HEK293 (cell line): ENCODE measurements at regions not wholly inside any gene's neighbourhood (a gene's known extent, or its start where the extent isn't known, plus 50 kb on each side); places are given as distances from the start of the nearest gene placed in this dataset.
A peak's percentile ranks its signal among the peaks of the same experiment; 100 is the strongest.

ENCODE experiments used
- CTCF ChIA-PET: fragments of 350-600 bp; formaldehyde crosslinking; extraction: SDS; loops from one replicate; lab custom pipeline; 2021; ENCODE audit warnings: antibody characterized with exemption; lab: Yijun Ruan, JAX
- POLR2A ChIA-PET: fragments of 300-600 bp; formaldehyde crosslinking; extraction: SDS; loops from one replicate; lab custom pipeline; 2020; ENCODE audit warnings: antibody characterized with exemption, inconsistent platforms; lab: Yijun Ruan, JAX
- H3K27ac ChIP-seq: fragments of 200-500 bp; sonication (Bioruptor generic); 2 replicates; pipeline ENCODE4 v1.5.1; 2014; ENCODE audit warnings: low read depth, low read length, control low read depth, inconsistent platforms; ENCODE audit errors: extremely low read depth
- H3K36me3 ChIP-seq, 2 experiments: fragments of 200-500 bp in 1 of 2; sonication (Bioruptor generic) in 1 of 2; 1 replicate in 1 of 2; 2 replicates in 1 of 2; pipeline ENCODE4 v1.5.1; 2014 to 2017; ENCODE audit warnings: inconsistent platforms in 2 of 2, low read length in 2 of 2; ENCODE audit not compliant: control insufficient read depth in 2 of 2, insufficient read depth in 1 of 2
- H3K4me1 ChIP-seq: fragments of 200-500 bp; sonication (Bioruptor generic); 2 replicates; pipeline ENCODE4 v1.5.1; 2014; ENCODE audit warnings: mild to moderate bottlenecking, low read length, inconsistent platforms; ENCODE audit not compliant: control insufficient read depth, insufficient read depth
- H3K4me3 ChIP-seq: 2 replicates; pipeline ENCODE4 v1.5.1; 2011; ENCODE audit warnings: low read depth, mild to moderate bottlenecking, control low read depth, low read length, moderate library complexity
- H3K9me3 ChIP-seq: fragments of 200-500 bp; sonication (Bioruptor generic); 2 replicates; pipeline ENCODE4 v1.5.1; 2014; ENCODE audit warnings: low read depth, low read length, inconsistent platforms; ENCODE audit not compliant: control insufficient read depth, insufficient read depth
- ATF2 ChIP-seq: fragments of 450-650 bp; formaldehyde crosslinking; IDR thresholded peaks from 2 replicates; pipeline ENCODE4 v1.5.1; 2016; ENCODE audit warnings: missing biosample characterization, missing genetic modification characterization, low read depth
- GLI2 ChIP-seq: fragments of 450-650 bp; formaldehyde crosslinking; IDR thresholded peaks from 2 replicates; pipeline ENCODE4; 2017; ENCODE audit warnings: missing biosample characterization, missing genetic modification characterization, low read depth, borderline replicate concordance
- KLF1 ChIP-seq: fragments of 450-650 bp; formaldehyde crosslinking; IDR thresholded peaks from 2 replicates; pipeline ENCODE4 v1.5.1; 2016; ENCODE audit warnings: missing biosample characterization, missing genetic modification characterization
- KLF8 ChIP-seq: fragments of 450-650 bp; formaldehyde crosslinking; IDR thresholded peaks from 2 replicates; pipeline ENCODE4 v1.5.1; 2016; ENCODE audit warnings: missing biosample characterization, missing genetic modification characterization
- MEIS1 ChIP-seq: sonication (generic); formaldehyde crosslinking; IDR thresholded peaks from 2 replicates; pipeline ENCODE4 v1.8.1; 2022; ENCODE audit warnings: missing genetic modification reagents, mild to moderate bottlenecking, borderline replicate concordance
- PRDM1 ChIP-seq: fragments of 450-650 bp; formaldehyde crosslinking; IDR thresholded peaks from 2 replicates; pipeline ENCODE4; 2016; ENCODE audit warnings: missing biosample characterization, missing genetic modification characterization
- REST ChIP-seq: fragments of 450-650 bp; formaldehyde crosslinking; IDR thresholded peaks from 2 replicates; pipeline ENCODE4 v1.5.1; 2016; ENCODE audit warnings: missing biosample characterization, missing genetic modification characterization
- SP7 ChIP-seq: fragments of 450-650 bp; formaldehyde crosslinking; IDR thresholded peaks from 2 replicates; pipeline ENCODE4 v1.5.1; 2016; ENCODE audit warnings: missing biosample characterization, missing genetic modification characterization
- WT1 ChIP-seq: fragments of 450-650 bp; formaldehyde crosslinking; IDR thresholded peaks from 2 replicates; pipeline ENCODE4 v1.5.1; 2016; ENCODE audit warnings: missing biosample characterization, missing genetic modification characterization
- ZNF114 ChIP-seq: fragments of 450-650 bp; formaldehyde crosslinking; IDR thresholded peaks from 2 replicates; pipeline ENCODE4 v1.5.0; 2017; ENCODE audit warnings: missing biosample characterization, missing genetic modification characterization
- ZNF140 ChIP-seq: fragments of 450-650 bp; formaldehyde crosslinking; IDR thresholded peaks from 2 replicates; pipeline ENCODE4 v1.5.1; 2016; ENCODE audit warnings: missing biosample characterization, missing genetic modification characterization
- ZNF174 ChIP-seq: fragments of 450-650 bp; formaldehyde crosslinking; IDR thresholded peaks from 2 replicates; pipeline ENCODE4 v1.5.0; 2017; ENCODE audit warnings: missing biosample characterization, mild to moderate bottlenecking, missing genetic modification characterization
- ZNF292 ChIP-seq: fragments of 450-650 bp; formaldehyde crosslinking; IDR thresholded peaks from 2 replicates; pipeline ENCODE4 v1.5.1; 2016; ENCODE audit warnings: low read depth, missing biosample characterization, missing genetic modification characterization, borderline replicate concordance
- ZNF366 ChIP-seq: fragments of 450-650 bp; formaldehyde crosslinking; conservative IDR thresholded peaks from 2 replicates; pipeline ENCODE4 v1.5.1; 2016; ENCODE audit warnings: missing biosample characterization, missing genetic modification characterization
- ZNF391 ChIP-seq: fragments of 450-650 bp; formaldehyde crosslinking; IDR thresholded peaks from 2 replicates; pipeline ENCODE4 v1.5.1; 2016; ENCODE audit warnings: low read depth, missing biosample characterization, missing genetic modification characterization, borderline replicate concordance
- ZNF549 ChIP-seq: fragments of 450-650 bp; IDR thresholded peaks from 2 replicates; pipeline ENCODE4 v1.5.1; 2018; ENCODE audit warnings: missing biosample characterization, missing genetic modification characterization, mild to moderate bottlenecking, inconsistent platforms, moderate library complexity
- ZNF585B ChIP-seq: fragments of 450-650 bp; formaldehyde crosslinking; IDR thresholded peaks from 2 replicates; pipeline ENCODE4 v1.5.1; 2016; ENCODE audit warnings: missing biosample characterization, missing genetic modification characterization
- ZNF704 ChIP-seq: fragments of 450-650 bp; formaldehyde crosslinking; IDR thresholded peaks from 2 replicates; pipeline ENCODE4 v1.5.1; 2016; ENCODE audit warnings: missing biosample characterization, missing genetic modification characterization
- ZSCAN30 ChIP-seq: fragments of 450-650 bp; IDR thresholded peaks from 2 replicates; pipeline ENCODE4 v1.5.1; 2018; ENCODE audit warnings: missing biosample characterization, mild to moderate bottlenecking, missing genetic modification characterization, moderate library complexity

GRCh38 chr5:8784692-8785091 is 761.2 kb downstream of the SEMA5A start:
- H3K36me3 ChIP-seq, result no peaks in the 10 kb centered on the region
- no peak overlapping the region for H3K4me3 ChIP-seq
- H3K4me1 ChIP-seq, result no peaks in the 10 kb centered on the region
- TF ChIP-seq ZNF366 (tag by site-specific recombination), result peak; percentile 70
- TF ChIP-seq PRDM1, result peak; percentile 73
- TF ChIP-seq ZSCAN30, result no peak
- H3K9me3 ChIP-seq, result no peaks in the 10 kb centered on the region
- ChIA-PET CTCF (no interaction called here), POLR2A (no interaction called here)
- no peak overlapping the region for H3K27ac ChIP-seq

DNA sequence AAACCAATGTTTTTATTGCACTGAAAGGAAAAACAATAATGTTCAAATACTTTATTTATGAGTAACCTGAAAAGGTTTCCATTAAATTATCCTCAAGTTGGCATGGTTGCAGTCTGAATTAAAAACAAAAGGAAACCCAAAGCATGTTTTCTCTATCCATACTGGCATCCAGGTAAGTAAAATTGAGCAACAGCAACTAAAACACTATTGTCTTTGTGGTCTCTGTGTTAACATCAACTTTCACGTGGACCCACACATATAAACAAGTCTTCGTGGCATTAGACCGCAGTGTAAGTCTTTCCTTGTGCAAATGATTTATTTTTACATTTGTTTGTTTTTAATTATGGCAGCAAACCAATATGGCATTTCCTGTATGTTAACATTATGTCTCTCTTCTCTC is 757.6 kb downstream of the SEMA5A start:
- TF ChIP-seq SP7 (tag by site-specific recombination) (no peak), MEIS1 (no peak), KLF8 (no peak), ZNF391 (tag by site-specific recombination) (no peak), ZNF549 (tag by site-specific recombination) (no peak), ZNF704 (tag by site-specific recombination) (no peak), KLF1 (tag by site-specific recombination) (no peak), WT1 (no peak)
- no peak overlapping the region for H3K27ac ChIP-seq
- no peaks in the 10 kb centered on the region for H3K9me3 ChIP-seq
- CTCF ChIA-PET, result no interaction called here
- no peak overlapping the region for H3K4me3 ChIP-seq
- POLR2A ChIA-PET, result no interaction called here
- H3K4me1 ChIP-seq, result no peaks in the 10 kb centered on the region
- H3K36me3 ChIP-seq, result no peaks in the 10 kb centered on the region

DNA sequence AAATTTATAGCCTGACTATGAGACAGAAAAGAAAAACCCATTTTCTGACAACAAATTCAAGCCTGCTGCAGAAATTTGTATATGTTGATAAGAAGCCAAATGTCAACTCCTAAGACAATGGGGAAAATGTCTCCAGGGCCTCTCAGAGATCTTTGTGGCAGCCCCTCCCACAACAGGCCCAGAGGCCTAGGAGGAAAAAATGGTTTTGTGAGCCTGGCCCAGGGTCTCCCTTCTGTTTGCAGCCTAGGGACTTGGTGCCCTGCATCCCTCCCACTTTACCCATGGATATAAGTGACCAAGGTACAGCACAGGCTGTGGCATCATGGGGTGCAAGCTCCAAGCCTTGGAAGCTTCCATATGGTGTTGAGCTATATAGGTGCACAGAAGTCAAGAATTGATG is 740.2 kb downstream of the SEMA5A start:
- POLR2A ChIA-PET, result no interaction called here
- H3K4me3 ChIP-seq, result no peak overlapping the region
- no peak overlapping the region for H3K27ac ChIP-seq
- CTCF ChIA-PET, result interaction anchor here (0.6 kb wide), 1 partner anchor 14 kb away, joined by 4 read pairs; no protein-coding TSS in a partner anchor
- no peaks in the 10 kb centered on the region for H3K9me3 ChIP-seq
- no peaks in the 10 kb centered on the region for H3K4me1 ChIP-seq
- TF ChIP-seq GLI2 (tag by site-specific recombination) (no peak), ZNF585B (tag by site-specific recombination) (peak; percentile 75)
- no peaks in the 10 kb centered on the region for H3K36me3 ChIP-seq

GRCh38 chr5:8807636-8808035 is 738.2 kb downstream of the SEMA5A start:
- Histone ChIP-seq H3K9me3 (no peaks in the 10 kb centered on the region), H3K4me3 (no peak overlapping the region), H3K27ac (no peak overlapping the region), H3K4me1 (no peaks in the 10 kb centered on the region), H3K36me3 (no peaks in the 10 kb centered on the region)
- ChIA-PET CTCF (no interaction called here), POLR2A (no interaction called here)
- TF ChIP-seq ZNF140 (tag by site-specific recombination) (no peak), ATF2 (tag by site-specific recombination) (peak; percentile 29; the same call in 1 of the 2 replicates), ZNF174 (tag by site-specific recombination) (no peak), ZNF114 (tag by site-specific recombination) (no peak), SP7 (tag by site-specific recombination) (no peak), ZNF292 (tag by site-specific recombination) (no peak), REST (no peak)
